ENCODE measurements at regions not wholly inside any gene's neighbourhood (a gene's known extent, or its start where the extent isn't known, plus 50 kb on each side); places are given as distances from the start of the nearest gene placed in this dataset.

DNA sequence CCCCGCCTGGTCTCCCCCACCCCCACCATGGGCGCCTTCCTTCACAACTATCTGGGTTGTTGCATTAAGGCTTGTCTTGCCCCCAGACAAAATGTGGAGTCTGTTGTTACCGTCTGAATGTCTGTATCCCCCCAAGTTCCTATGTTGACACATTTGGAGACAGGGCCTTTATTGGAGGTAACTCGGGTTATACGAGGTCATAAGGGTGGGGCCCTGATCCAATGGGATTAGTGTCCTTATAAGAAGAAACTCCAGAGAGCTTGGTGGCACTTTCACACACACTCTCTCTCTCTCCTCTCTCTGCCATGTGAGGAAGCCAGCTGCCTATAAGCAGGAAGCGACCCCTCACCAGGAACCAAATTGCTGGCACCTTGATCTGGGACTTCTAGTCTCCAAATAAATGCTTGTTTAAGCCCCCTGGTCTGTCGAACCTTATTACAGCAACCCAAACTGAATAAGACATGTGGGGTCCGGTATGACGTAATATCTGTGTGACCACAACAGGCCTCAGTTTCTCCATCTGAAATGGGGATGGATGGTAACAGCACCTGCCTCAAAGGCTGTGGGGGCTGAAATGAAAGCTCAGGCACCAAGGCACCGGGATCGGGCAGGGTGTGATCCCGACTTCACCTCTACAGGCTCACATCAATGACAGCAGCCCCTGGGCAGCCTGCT, 222.3 kb downstream of the CTTN start:
- Histone ChIP-seq H3K4me2 (no peak overlapping the region), H4K20me1 (ENCODE audit: insufficient read depth, poor library complexity, severe bottlenecking) (no peaks in the 10 kb centered on the region), H3K4me3 (no peak overlapping the region), H3K27ac (no peak overlapping the region), H3K79me2 (no peaks in the 10 kb centered on the region), H3K4me1 (ENCODE audit: insufficient read depth) (peaks cover 4% of the 10 kb centered on the region), H3K27me3 (no peaks in the 10 kb centered on the region), H3K9me3 (ENCODE audit: low read depth) (no peaks in the 10 kb centered on the region), H3K9me2 (replicated peaks; ENCODE audit: insufficient read depth) (no peaks in the 10 kb centered on the region), H2AFZ (no peak overlapping the region), H3K36me3 (replicated peaks; ENCODE audit: insufficient read depth, low read depth) (no peaks in the 10 kb centered on the region)
- 94% methylated on average over 12 of the region's 12 CpGs for WGBS (ENCODE audit: low lambda C conversion rate, missing lambda C conversion rate)
- no peak for DNase-seq (ENCODE audit: low spot score)
- TF ChIP-seq, protein P1, sequence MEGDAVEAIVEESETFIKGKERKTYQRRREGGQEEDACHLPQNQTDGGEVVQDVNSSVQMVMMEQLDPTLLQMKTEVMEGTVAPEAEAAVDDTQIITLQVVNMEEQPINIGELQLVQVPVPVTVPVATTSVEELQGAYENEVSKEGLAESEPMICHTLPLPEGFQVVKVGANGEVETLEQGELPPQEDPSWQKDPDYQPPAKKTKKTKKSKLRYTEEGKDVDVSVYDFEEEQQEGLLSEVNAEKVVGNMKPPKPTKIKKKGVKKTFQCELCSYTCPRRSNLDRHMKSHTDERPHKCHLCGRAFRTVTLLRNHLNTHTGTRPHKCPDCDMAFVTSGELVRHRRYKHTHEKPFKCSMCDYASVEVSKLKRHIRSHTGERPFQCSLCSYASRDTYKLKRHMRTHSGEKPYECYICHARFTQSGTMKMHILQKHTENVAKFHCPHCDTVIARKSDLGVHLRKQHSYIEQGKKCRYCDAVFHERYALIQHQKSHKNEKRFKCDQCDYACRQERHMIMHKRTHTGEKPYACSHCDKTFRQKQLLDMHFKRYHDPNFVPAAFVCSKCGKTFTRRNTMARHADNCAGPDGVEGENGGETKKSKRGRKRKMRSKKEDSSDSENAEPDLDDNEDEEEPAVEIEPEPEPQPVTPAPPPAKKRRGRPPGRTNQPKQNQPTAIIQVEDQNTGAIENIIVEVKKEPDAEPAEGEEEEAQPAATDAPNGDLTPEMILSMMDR (IDR thresholded peaks at IDR 0.05; ENCODE audit: poor library complexity): no peak
- TF ChIP-seq EZH2 (IDR thresholded peaks at IDR 0.05; ENCODE audit: borderline replicate concordance): no peak

DNA sequence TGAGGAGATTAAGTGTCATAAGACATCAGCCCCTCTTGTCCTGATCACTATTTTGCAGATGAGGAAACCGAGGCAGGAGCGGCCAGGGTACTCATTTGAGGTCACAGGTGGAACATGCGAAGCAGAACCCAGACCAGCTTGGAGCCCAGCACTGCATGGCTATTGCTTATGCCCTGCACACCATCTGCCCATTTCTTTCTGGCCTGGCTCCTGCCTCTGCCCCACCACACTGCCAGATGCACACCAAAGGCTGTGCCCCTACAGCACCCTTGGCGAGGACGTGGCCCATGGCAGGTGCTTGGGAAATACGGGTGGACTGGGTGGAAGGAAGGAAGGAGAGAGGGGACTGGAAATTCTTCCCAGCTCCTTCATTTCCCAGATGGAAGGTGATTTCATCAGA, 222.9 kb downstream of the CTTN start:
- Histone ChIP-seq H3K36me3 (replicated peaks; ENCODE audit: insufficient read depth, low read depth) (no peaks in the 10 kb centered on the region), H3K4me2 (no peak overlapping the region), H3K4me1 (ENCODE audit: insufficient read depth) (peaks cover 4% of the 10 kb centered on the region), H3K27ac (no peak overlapping the region), H3K9me2 (replicated peaks; ENCODE audit: insufficient read depth) (no peaks in the 10 kb centered on the region), H3K9me3 (ENCODE audit: low read depth) (no peaks in the 10 kb centered on the region), H3K79me2 (no peaks in the 10 kb centered on the region), H3K27me3 (no peaks in the 10 kb centered on the region), H2AFZ (no peak overlapping the region), H3K4me3 (no peak overlapping the region), H4K20me1 (ENCODE audit: insufficient read depth, poor library complexity, severe bottlenecking) (no peaks in the 10 kb centered on the region)
- TF ChIP-seq EZH2 (IDR thresholded peaks at IDR 0.05; ENCODE audit: borderline replicate concordance) (no peak), EZH2phosphoT487 (IDR thresholded peaks at IDR 0.05; ENCODE audit: low read depth, severe bottlenecking, unreplicated experiment) (no peak)
- TF ChIP-seq, protein P1 (IDR thresholded peaks at IDR 0.05; ENCODE audit: poor library complexity): no peak
- DNase-seq (ENCODE audit: low spot score): no peak
- WGBS (ENCODE audit: low lambda C conversion rate, missing lambda C conversion rate): over 99% methylated on average over 6 of the region's 6 CpGs

GRCh38 chr11:70622091-70622490, 223.8 kb downstream of the CTTN start:
- no peak for TF ChIP-seq EZH2phosphoT487 (IDR thresholded peaks at IDR 0.05; ENCODE audit: low read depth, severe bottlenecking, unreplicated experiment)
- TF ChIP-seq, protein P1 (IDR thresholded peaks at IDR 0.05; ENCODE audit: poor library complexity): no peak
- no peak for TF ChIP-seq EZH2 (IDR thresholded peaks at IDR 0.05; ENCODE audit: borderline replicate concordance)
- Histone ChIP-seq H3K79me2 (no peaks in the 10 kb centered on the region), H3K36me3 (replicated peaks; ENCODE audit: insufficient read depth, low read depth) (no peaks in the 10 kb centered on the region), H3K9me3 (ENCODE audit: low read depth) (no peaks in the 10 kb centered on the region), H3K27me3 (no peaks in the 10 kb centered on the region), H3K4me1 (ENCODE audit: insufficient read depth) (peaks cover under 1% of the 10 kb centered on the region), H3K4me2 (no peak overlapping the region), H3K4me3 (no peak overlapping the region), H3K9me2 (replicated peaks; ENCODE audit: insufficient read depth) (no peaks in the 10 kb centered on the region), H2AFZ (no peak overlapping the region), H4K20me1 (ENCODE audit: insufficient read depth, poor library complexity, severe bottlenecking) (no peaks in the 10 kb centered on the region), H3K27ac (no peak overlapping the region)
- WGBS (ENCODE audit: low lambda C conversion rate, missing lambda C conversion rate): 96% methylated on average over 9 of the region's 9 CpGs
- no peak for DNase-seq (ENCODE audit: low spot score)
